Thoracic aorta (tissue), 2 donors: ENCODE measurements at regions not wholly inside any gene's neighbourhood (a gene's known extent, or its start where the extent isn't known, plus 50 kb on each side); places are given as distances from the start of the nearest gene placed in this dataset.

Experiments
- ATAC-seq: fragments of 150-250 bp; one replicate; pipeline ENCODE4 v1.8.0; 2017; ENCODE audit warnings: low read depth; ENCODE audit not compliant: insufficient number of reproducible peaks, low FRiP score
- DNase-seq: peaks from one replicate; pipeline ENCODE4 v3.0.0-alpha.2; 2020; ENCODE audit warnings: low spot score
- H3K27ac ChIP-seq, 2 donors: fragments of 200-600 bp; sonication (generic); 1 replicate in 1 of 2; 2 replicates in 1 of 2; pipeline ENCODE4 v1.5.1; 2016; ENCODE audit warnings: mild to moderate bottlenecking in 2 of 2, moderate library complexity in 2 of 2
- H3K27me3 ChIP-seq: fragments of 200-600 bp; sonication (generic); replicated peaks from 2 replicates; pipeline ENCODE4 v1.6.0; 2016; ENCODE audit warnings: mild to moderate bottlenecking; ENCODE audit not compliant: insufficient read depth
- H3K36me3 ChIP-seq: fragments of 200-600 bp; sonication (generic); one replicate; pipeline ENCODE4 v1.5.1; 2016
- H3K4me1 ChIP-seq, 2 donors: fragments of 200-600 bp; sonication (generic); 1 replicate in 1 of 2; 2 replicates in 1 of 2; pipeline versions ENCODE4 v1.5.1 to v1.6.0; 2016; ENCODE audit warnings: low read depth in 2 of 2, mild to moderate bottlenecking in 1 of 2; ENCODE audit not compliant: control insufficient read depth in 1 of 2
- H3K4me3 ChIP-seq: fragments of 200-600 bp; sonication (generic); 2 replicates; pipeline ENCODE4 v1.5.1; 2016; ENCODE audit warnings: mild to moderate bottlenecking
- H3K9me3 ChIP-seq: fragments of 200-600 bp; sonication (generic); 2 replicates; pipeline ENCODE4 v1.5.1; 2016
- CTCF ChIP-seq: fragments of 200-600 bp; sonication (generic); IDR thresholded peaks from one replicate; pipeline ENCODE4 v1.5.1; 2019; ENCODE audit warnings: antibody characterized with exemption

GRCh38 chr10:44835300-44835699 lies 75.8 kb upstream of the TMEM72 start:
- ATAC-seq: no peak
- H3K4me3 ChIP-seq: no peak overlapping the region
- TF ChIP-seq CTCF: no peak
- no peaks in the 10 kb centered on the region for H3K27me3 ChIP-seq
- H3K9me3 ChIP-seq: no peaks in the 10 kb centered on the region
- H3K4me1 ChIP-seq: no peaks in the 10 kb centered on the region
- H3K27ac ChIP-seq: no peak overlapping the region
- no peaks in the 10 kb centered on the region for H3K36me3 ChIP-seq
- DNase-seq: no peak

- no peaks in the 10 kb centered on the region for H3K27me3 ChIP-seq
- no peak for ATAC-seq
- H3K4me3 ChIP-seq: no peak overlapping the region
- DNase-seq: no peak
- H3K9me3 ChIP-seq: no peaks in the 10 kb centered on the region
- no peak for TF ChIP-seq CTCF
- no peaks in the 10 kb centered on the region for H3K4me1 ChIP-seq
- no peak overlapping the region for H3K27ac ChIP-seq
- no peaks in the 10 kb centered on the region for H3K36me3 ChIP-seq
These were observed 67.7 kb upstream of the TMEM72 start for GRCh38 chr10:44843484-44843883.

GRCh38 chr10:44845361-44846175 lies 65.6 kb upstream of the TMEM72 start:
- Histone ChIP-seq H3K27ac (no peak overlapping the region), H3K4me3 (no peak overlapping the region), H3K9me3 (peaks cover 3% of the 10 kb centered on the region), H3K36me3 (no peaks in the 10 kb centered on the region), H3K27me3 (no peaks in the 10 kb centered on the region), H3K4me1 (no peaks in the 10 kb centered on the region)
- DNase-seq: no peak
- TF ChIP-seq CTCF: no peak
- ATAC-seq: no peak

- Histone ChIP-seq H3K27me3 (no peaks in the 10 kb centered on the region), H3K27ac (no peak overlapping the region), H3K4me1 (no peaks in the 10 kb centered on the region), H3K9me3 (peaks cover 3% of the 10 kb centered on the region), H3K4me3 (no peak overlapping the region), H3K36me3 (no peaks in the 10 kb centered on the region)
- no peak for TF ChIP-seq CTCF
- ATAC-seq (no peak), DNase-seq (no peak)
These were observed 64.0 kb upstream of the TMEM72 start for GRCh38 chr10:44847110-44847509.

GRCh38 chr10:44848211-44848610 lies 62.9 kb upstream of the TMEM72 start:
- Histone ChIP-seq H3K27me3 (no peaks in the 10 kb centered on the region), H3K4me3 (no peak overlapping the region), H3K27ac (no peak overlapping the region), H3K4me1 (no peaks in the 10 kb centered on the region), H3K9me3 (peaks cover 3% of the 10 kb centered on the region), H3K36me3 (no peaks in the 10 kb centered on the region)
- DNase-seq: no peak
- no peak for TF ChIP-seq CTCF
- ATAC-seq: no peak
